Fibroblast of skin of left quadriceps (primary cell): ENCODE measurements at regions not wholly inside any gene's neighbourhood (a gene's known extent, or its start where the extent isn't known, plus 50 kb on each side); places are given as distances from the start of the nearest gene placed in this dataset.
"Not testable (repeated sequence)": the region's sequence is repeated elsewhere in the genome, so short reads cannot be mapped to it uniquely, and the experiment has no call there.

Experiments
- DNase-seq, 2 experiments: peaks; one replicate each; pipeline ENCODE4 v3.0.0-alpha.2; 2013; ENCODE audit warnings: low read depth in 2 of 2

- DNase-seq: no peak
Observed at GRCh38 chr6:9708600-9708999, 706.3 kb downstream of the TFAP2A start.

GRCh38 chr6:9704989-9705388 is 709.9 kb downstream of the TFAP2A start:
- DNase-seq: no peak

- DNase-seq: no peak
Observed at GRCh38 chr6:9702914-9703313, 712.0 kb downstream of the TFAP2A start.

GRCh38 chr6:9699888-9700287 is 715.0 kb downstream of the TFAP2A start:
- DNase-seq: no peak

- DNase-seq: no peak
Observed at GRCh38 chr6:9697263-9697931, 717.5 kb downstream of the TFAP2A start.

GRCh38 chr6:9690388-9690787 is 724.5 kb downstream of the TFAP2A start:
- DNase-seq: no peak

GRCh38 chr6:9680727-9681126 is 734.1 kb downstream of the TFAP2A start:
- not testable (repeated sequence) for DNase-seq

- DNase-seq: no peak
Observed at GRCh38 chr6:9675122-9675521, 739.8 kb downstream of the TFAP2A start.

GRCh38 chr6:9659848-9660247 is 755.0 kb downstream of the TFAP2A start:
- no peak for DNase-seq

- no peak for DNase-seq
Observed at GRCh38 chr6:9657994-9658393, 756.9 kb downstream of the TFAP2A start.

GRCh38 chr6:9647599-9647998 is 767.3 kb downstream of the TFAP2A start:
- no peak for DNase-seq

GRCh38 chr6:9647071-9647445 is 767.8 kb downstream of the TFAP2A start:
- DNase-seq: no peak

GRCh38 chr6:9646342-9647070 is 768.4 kb downstream of the TFAP2A start:
- DNase-seq: no peak

GRCh38 chr6:9638861-9639260 is 776.0 kb downstream of the TFAP2A start:
- no peak for DNase-seq

- DNase-seq: no peak
Observed at GRCh38 chr6:9634776-9635175, 780.1 kb downstream of the TFAP2A start.

GRCh38 chr6:9632026-9632425 is 782.8 kb downstream of the TFAP2A start:
- DNase-seq: no peak

GRCh38 chr6:9628819-9629218 is 786.1 kb downstream of the TFAP2A start:
- no peak for DNase-seq

- DNase-seq: no peak
Observed at GRCh38 chr6:9627916-9628315, 787.0 kb downstream of the TFAP2A start.

GRCh38 chr6:9623985-9624384 is 790.9 kb downstream of the TFAP2A start:
- no peak for DNase-seq

GRCh38 chr6:9623228-9623832 is 791.5 kb downstream of the TFAP2A start:
- no peak for DNase-seq

GRCh38 chr6:9621276-9621675 is 793.6 kb downstream of the TFAP2A start:
- DNase-seq: no peak

GRCh38 chr6:9620687-9621086 is 794.2 kb downstream of the TFAP2A start:
- DNase-seq: no peak

- DNase-seq: no peak
Observed at GRCh38 chr6:9620263-9620662, 794.6 kb downstream of the TFAP2A start.
